ENCODE measurements at regions not wholly inside any gene's neighbourhood (a gene's known extent, or its start where the extent isn't known, plus 50 kb on each side); places are given as distances from the start of the nearest gene placed in this dataset.
"Not testable (repeated sequence)": the region's sequence is repeated elsewhere in the genome, so short reads cannot be mapped to it uniquely, and the experiment has no call there.

DNA sequence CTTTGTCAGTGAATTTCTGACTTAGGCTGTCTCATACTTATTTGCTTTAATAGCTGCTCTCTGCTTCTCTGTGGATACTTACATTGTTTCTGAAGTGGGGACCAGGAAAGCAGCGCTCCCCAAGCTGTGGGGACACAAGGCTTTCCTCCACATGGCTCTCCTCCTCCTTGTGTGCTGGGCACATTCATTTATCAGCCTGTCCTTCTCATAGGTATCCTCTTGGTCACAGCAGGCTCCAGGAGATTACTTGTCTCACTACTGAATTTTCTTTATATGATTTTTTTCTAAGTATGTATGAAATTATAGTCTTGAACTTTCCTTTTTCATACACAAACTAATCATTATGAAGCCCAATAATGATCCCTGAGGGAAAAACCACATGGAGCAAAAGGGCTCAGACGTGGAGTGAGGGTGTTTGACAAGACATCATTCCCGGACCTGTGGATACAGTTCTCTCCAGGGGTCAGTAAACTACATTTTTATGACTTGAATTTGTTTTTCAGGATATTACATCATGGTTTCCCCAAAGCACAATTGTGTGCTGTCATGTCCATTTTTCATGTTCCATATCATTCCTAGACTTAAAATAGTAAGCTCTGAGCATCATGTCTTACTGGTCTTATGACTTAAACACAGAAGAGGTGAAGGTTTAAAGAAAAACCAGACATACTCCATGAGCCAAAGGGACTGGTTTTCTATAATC, 234.5 kb downstream of the PCSK1 start:
- no peak for DNase-seq

DNA sequence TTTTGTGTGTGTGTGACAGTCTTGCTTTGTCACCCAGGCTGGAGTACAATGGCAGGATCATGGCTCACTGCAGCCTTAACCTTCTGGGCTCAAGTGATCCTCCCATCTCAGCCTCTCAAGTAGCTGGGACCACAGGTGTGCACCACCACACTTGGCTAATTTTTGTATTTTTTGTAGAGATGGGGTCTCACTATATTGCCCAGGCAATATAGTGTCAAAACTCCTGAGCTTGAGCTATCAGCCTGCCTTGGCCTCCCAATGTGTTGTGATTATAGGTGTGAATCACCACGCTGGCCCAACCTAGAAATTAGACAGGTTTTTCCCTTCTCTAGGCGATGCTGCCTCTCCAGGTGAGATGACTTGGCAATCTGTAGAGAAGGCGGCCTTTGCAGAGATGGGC, 235.3 kb downstream of the PCSK1 start:
- not testable (repeated sequence) for DNase-seq

DNA sequence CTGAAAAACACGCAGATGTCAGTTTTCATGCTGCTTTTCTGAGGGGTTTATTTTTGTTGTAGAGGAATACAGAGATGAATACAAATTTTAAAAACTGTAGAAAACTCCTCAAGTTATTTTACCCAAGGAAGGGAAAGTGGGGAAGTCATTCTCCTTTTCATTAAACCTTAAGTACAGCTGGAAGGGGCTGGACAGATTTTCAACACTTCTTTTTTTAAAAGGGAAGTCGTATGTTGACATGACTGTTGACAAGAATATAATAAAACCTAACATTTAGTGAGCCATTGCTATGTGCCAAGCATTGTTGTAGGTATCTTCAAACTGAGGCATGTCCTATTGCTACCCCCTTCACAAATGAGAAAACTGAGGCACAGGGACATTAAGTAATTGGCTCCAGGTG, 235.7 kb upstream of the ELL2 start:
- DNase-seq: no peak

DNA sequence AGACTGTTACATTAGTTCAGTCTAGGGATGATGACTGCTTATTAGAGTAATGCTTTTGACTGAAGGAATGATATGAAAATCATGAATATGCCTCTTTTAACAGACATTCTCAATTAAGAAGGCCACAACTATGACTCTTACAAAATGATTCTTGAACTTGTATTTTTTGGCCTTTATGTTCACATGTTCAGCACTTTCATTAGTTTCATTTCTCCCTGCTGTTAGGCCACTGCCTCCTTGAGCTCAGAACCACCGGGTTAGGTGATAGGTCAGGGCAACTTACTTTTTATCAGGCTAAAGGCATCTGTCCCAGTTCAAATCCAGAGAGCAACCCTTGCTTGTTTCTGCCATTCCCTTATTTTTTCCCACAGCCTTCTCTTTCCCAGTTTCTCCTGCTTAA, 235.2 kb upstream of the ELL2 start:
- no peak for DNase-seq

DNA sequence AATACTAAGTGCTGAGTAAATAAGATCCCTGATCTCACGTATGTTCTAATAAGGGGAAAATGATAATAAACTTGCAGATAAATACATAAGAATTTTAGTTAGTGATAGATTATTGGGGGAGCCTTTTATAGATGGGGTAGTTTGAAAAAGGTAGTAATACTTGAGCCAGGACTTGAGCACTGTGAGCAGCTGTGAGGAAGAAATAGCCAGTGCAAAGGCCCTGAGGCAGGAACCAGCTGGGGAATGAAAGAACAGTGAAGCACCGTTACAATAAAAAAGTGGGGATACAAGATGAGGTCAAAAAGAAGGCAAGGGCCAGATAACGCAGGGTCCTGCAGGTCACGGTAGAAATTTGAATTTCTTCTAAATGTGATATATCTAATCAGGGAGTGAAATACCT, 234.8 kb upstream of the ELL2 start:
- DNase-seq: no peak

DNA sequence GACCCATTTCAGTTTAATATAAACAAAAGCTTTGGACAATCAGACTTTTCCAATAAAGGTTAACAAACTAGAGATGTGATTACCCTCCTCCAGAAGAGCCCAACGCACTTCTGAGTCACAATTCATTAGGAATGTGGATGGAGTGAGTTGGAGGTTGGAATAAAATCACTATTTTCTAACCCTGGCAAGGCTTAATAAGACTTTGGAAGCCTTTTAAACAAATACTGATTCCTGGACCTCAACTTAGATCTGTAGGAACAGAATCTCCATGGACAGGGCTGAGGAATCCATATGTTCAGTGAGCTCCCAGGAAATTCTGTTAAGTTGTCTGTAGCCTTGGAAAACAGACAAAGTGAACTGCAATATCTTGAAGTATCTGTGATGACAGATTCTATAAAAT, 233.5 kb upstream of the ELL2 start:
- no peak for DNase-seq

DNA sequence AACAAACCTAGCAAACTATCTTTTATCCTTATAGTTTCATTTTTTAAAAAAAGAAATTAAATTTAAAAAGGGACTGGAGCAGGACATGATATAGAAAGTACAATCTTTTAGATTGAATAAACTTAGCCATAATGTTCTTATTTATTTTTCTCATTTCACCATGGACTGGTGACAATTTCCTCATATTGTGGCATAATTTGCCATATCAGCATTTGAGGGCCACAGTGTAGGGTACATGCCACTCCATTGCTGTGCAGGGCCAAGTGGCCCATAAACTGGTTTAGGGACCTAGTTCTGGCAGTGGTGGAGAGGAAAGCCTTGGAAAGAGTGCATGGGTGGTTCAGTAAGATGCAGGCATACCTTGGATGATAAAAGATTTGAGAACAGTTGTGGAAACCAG, 232.9 kb upstream of the ELL2 start:
- no peak for DNase-seq

DNA sequence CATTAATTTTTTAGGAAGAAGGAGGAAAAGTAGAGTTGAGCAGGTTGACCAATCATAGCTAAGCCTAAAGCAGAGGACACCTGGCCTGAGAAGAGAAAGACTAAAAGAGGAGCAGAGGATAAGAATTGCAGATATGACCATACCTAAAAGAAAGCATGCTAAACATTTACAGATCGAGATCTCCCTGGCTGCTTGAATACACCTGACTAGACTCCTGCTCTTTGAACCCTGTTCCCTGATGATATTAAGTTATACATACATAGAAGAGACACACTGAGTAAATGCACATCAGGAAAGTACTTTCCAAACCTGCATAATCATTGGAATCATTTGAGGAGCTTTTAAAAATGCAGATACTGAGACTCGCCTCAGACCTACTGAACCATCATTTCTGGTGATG, 232.3 kb upstream of the ELL2 start:
- no peak for DNase-seq

DNA sequence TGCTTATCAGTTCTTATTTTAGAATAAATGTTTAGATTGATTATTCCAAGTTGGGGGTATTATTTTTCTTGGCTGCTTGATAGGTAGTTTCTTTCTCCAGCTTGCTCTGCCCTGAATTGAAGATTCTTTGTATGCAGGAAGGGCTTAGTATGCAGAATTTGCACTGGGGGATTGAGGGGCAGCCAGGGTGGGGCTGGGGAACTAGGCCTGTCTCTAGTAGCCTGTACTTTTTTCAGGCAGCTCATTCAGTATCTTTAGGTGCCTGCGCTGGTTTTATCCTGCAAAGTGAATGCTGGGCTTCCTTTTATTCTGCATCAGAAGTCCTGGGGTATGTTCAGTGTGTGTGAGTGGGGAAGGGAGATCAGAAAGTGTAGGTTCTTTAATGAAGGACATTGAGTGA, 228.3 kb upstream of the ELL2 start:
- no peak for DNase-seq

DNA sequence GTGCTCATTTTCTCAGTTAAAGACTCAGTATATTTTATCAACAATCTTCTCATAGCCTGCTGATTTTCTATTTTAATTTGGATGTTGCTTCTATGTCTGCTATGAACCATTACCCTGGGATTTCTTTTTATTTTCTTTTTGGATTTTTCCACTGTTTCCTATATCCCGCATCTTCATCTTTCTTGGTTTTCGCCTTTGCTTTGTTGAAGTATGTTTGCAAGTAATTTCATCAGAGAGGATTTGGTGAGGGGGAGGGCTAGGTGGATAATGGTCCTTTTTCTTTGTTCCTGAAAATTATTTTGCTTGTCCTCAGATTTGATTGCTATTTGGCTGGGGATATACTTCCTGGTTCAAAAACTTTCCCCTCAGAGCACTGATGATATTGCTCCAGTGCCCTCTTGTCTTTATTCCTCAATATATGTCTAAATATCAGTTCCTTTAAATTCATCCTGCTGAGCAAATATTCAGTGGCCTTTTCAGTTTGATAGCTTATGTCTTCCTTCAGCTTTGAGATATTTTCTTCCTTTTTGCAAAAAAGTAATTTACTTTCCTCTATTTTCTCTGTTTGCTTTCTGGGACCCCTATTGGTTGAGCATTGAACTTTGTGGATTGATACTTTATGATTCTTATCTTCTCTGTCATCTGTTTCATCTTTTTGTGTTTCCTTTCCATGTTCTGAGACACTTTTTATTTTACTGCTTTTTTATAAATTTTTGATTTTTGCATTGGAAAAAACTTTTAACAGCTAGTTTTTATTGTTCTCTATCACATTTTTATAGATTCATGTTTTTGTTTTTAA, 227.6 kb upstream of the ELL2 start:
- DNase-seq: no peak

DNA sequence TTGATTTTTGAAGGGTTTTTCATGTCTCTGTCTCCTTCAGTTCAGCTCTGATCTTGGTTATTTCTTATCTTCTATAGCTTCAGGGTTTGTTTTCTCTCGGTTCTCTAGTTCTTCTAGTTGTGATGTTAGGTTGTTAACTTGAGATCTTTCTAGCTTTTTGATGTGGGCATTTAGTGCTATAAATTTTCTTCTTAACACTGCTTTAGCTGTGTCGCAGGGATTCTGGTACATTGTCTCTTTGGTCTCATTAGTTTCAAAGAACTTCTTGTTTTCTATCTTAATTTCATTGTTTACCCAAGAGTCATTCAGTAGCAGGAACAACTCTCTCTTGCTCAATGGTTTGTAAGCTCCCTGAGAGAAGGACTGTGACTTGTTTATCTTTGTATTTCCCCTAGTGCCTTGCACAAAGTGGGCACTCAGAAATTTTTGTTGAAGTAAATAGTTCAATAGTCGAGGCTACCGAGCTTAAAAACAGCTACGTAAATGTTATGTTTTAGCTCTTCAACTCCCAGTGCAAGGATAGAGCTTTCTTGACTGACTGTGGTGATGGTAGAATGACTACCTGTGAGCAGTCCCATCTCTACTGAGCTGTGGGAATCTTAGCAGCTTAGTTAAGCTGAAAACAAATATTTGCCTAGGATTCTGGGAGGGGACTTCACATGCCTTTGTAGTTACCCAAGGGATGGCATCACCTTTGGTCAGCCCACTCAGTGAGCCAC, 225.8 kb upstream of the ELL2 start:
- no peak for DNase-seq

DNA sequence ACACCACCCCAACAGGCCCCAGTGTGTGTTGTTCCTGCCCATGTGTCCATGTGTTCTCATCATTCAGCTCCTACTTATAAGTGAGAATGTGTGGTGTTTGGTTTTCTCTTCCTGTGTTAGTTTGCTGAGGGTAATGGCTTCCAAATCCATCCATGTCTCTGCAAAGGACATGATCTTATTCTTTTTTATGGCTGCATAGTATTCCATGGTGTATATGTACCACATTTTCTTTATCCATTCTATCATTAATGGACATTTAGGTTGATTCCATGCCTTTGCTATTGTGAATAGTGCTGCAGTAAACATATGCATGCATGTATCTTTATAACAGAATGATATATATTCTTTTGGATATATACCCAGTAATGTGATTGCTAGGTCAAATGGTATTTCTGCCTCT, 222.9 kb upstream of the ELL2 start:
- DNase-seq: not testable (repeated sequence)

DNA sequence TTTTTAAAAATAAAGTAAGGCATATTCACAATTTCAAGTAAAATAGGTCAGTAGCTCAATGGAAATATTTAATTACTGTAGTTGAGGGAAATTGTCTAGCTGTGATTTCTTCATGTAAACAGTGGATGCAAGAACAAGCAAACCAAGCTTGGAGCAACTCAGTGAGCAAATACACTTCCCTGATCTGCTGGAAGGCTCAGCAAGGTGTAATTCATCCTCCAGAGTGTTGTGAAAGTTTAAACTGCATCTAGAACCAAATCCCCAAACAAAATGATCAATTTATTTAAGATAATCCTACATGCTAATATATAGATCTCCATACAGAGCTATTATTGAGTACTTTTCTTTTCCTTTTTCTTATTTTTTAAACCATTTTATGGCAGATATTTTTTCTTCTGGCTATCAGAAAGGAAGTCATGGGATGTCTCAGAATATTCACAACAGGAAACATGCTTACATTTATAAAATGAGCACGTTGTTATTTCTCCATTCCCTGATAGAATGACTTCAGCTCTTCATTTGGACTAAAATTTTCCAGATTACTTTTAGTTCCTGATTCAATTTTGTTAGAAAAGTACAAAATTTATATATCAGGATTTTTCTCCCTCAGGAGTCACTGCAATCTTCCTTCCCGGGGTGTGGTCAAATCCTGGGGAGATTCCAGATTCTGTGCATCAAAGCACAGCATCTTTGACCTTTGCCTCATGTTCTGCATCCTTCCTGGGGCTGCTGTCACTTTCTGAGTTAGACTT, 219.2 kb upstream of the ELL2 start:
- DNase-seq: no peak

DNA sequence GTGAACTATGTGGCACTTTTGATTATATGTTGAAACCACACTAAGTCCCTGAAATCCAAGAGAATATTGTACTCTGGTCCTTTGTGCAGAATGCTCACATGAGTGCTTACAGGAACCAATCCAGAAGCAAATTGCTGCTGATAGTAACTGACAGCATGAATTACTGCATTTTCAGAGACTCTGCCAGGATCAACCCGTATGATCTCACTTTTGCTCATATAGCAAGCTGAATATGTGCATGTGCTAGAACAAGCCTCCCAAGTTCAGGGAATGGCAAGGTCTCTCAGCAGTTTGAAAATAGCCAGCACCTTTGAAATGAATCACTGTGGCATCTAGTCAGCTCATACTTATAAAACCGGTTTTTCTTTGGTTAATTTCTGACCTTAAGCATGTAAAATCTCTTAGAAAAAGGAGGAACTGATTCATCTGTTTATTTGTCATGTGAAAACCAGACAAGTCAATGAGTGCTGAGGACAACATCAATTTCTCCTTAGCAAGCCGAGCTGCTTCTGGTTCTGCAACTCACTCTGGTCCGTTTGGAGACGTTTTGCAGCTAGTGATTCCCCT, 215.7 kb upstream of the ELL2 start:
- DNase-seq: no peak

DNA sequence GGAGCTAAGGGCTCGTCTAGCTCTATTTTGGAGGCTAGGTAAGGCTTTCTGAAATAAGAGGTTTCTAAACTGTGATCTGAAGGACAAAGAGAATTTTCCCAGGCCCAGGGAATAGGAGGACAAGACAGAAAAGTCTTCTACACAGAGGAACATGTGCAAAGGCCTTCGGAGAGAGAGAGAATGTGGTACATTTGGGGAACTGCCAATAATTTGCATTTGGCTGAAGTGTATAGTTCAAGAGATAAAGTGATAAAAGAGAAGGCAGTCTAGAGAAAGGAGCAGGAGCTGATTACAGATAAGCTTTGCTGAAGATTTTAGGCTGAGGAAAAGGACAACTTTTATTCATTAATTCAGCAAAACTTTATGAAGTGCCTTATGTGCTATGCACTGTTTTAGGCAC, 214.4 kb upstream of the ELL2 start:
- no peak for DNase-seq

DNA sequence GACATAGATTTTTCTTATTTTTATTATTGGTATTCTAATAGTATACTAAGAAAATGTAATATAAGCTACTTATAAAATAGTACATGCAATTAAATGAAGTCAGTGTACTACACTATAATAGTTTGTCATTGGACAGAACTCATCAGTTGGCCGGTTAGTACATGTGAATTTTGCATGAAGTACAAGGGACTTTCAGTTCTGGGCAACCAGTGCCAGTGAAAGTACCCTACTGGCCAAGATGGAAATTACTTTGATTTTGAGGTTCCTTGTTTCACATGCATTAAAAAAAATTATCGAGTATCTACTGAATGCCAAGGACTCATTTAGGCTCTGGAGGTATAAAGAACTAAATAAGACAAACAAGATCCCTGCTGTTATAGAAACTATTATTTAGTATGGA, 213.4 kb upstream of the ELL2 start:
- DNase-seq: no peak

DNA sequence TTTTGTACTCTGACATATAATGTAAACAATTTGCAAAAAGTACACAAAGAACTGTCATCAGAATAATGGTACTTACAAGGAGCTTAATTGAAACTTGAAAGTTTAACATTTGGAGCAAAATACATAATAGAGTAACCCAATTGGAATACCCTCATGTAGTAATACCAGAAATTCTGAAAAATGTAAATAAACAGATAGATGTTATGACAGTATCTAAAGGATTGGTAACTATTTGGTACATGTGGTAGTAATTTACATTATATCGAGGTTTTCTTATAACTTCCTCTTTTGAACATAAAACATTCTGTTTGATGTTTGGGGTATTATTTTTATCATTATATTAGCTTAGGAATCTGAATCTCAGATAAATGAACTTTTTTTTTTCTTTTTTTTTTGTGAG, 211.7 kb upstream of the ELL2 start:
- DNase-seq: no peak

DNA sequence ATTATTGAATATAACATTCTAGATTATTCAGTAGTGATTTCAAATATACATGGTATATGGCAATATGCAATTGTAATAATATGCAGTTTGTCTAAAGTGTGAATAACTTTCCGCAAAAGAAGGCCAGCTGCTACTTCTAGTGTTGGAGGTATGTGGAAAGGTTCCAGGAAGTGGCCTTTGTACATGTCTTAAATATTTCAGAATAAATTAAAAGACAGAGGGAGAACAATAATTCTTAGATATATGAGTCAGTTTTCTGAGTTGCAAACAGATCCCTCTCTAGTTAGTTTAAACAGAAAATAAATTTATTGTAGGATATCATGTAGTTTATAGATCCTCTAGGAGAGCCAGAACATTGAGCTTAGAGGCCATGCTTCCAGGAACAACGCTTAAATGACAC, 210.8 kb upstream of the ELL2 start:
- no peak for DNase-seq

DNA sequence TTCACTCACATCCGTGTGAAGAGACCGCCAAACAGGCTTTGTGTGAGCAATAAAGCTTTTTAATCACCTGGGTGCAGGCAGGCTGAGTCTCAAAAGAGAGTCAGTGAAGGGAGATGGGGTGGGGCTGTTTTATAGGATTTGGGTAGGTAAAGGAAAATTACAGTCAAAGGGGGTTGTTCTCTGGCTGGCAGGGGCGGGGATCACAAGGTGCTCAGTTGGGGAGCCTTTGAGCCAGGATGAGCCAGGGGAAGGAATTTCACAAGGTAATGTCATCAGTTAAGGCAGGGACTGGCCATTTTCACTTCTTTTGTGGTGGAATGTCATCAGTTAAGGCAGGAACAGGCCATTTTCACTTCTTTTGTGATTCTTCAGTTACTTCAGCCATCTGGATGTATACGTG, 210.3 kb upstream of the ELL2 start:
- not testable (repeated sequence) for DNase-seq

DNA sequence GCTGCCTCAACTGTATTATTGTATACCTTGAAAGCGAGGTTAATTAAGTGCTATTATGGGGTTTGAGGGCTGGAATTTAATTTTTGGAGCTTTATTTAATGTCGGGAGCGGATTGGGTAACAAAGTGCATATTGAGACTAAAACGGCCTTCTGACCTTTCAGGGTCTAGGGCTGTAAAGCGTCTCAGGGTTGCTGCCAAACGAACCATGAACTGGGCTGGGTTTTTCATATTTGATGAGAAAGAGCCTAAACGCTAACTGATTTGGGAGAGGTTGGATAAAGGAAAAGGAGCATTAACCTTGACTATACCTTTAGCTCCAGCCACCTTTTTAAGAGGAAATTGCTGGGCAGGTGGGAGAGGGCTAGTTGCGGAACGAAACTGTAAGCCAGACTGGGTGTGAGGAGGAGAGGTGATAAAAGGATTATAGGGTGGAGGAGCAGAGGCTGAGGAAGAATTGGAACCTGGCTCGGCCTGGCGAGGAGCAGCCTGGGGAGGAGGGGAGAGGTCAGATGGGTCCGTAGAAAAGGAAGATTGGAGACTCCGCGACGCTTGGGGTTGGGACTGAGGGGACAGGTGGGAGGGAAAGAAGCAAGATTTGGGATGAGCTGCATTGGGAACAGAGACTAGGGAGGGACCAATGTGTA, 209.0 kb upstream of the ELL2 start:
- DNase-seq: not testable (repeated sequence)

DNA sequence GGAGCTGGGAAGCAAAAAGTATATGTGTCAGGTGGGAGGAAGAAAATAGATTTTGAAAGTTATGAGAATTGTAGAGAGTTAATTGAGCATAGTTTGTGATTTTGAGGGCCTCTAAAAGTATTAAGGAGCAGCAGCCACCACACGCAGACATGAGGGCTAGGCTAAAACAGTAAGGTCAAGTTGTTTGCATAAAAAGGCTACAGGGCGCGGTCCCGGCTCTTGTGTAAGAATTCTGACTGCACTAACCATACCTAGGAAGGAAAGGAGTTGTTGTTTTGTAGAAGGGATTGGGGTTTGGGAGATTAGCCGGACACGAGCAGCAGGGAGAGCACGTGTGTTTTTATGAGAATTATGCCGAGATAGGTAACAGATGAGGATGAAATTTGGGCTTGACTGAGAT, 207.2 kb upstream of the ELL2 start:
- not testable (repeated sequence) for DNase-seq

DNA sequence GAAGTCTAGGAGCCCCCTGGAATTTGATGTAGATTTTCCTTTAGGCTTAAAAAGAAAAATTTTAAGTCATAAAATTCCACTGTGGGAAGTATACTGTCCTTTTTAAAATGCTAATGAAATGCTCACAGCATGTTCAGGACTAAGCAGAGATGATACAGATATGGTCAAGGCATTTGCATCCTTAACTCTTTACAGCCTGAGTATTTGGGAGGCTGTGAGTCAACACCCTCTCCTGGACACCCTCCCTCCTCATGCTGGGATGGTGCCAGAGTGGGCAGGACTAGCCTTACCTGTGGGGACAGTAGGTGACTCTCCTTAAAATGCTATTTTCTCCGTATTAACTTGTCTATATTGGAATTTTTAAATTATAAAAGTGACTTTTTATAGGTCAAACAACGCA, 197.4 kb upstream of the ELL2 start:
- no peak for DNase-seq

All from NCI-H146 (cell line).